T1000 (cell line): ENCODE measurements at regions not wholly inside any gene's neighbourhood (a gene's known extent, or its start where the extent isn't known, plus 50 kb on each side); places are given as distances from the start of the nearest gene placed in this dataset.
"Not testable (repeated sequence)": the region's sequence is repeated elsewhere in the genome, so short reads cannot be mapped to it uniquely, and the experiment has no call there.

ENCODE experiments used
- DNase-seq: peaks from one replicate; lab custom pipeline; 2025; ENCODE audit warnings: mixed read lengths; lab: John Stamatoyannopoulos, UW

DNA sequence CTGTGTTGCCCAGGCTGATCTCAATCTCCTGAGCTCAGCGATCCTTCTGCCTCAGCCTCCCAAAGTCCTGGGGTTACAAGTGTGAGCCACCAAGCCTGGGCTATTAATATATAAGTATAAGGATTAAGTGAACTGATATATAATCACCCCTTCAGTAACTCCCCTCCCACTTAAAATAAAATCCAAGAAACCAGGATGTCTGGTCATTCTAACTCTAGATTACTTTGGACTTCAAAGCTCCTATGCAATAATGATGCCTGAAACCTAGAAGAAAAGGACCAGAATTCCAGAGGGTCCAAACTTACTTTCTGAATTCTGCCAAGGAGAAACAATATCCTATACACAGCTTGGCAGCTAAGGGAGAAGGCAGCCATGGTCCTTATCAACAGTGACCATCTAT is 206.8 kb upstream of the ZNF217 start:
- DNase-seq: no peak

DNA sequence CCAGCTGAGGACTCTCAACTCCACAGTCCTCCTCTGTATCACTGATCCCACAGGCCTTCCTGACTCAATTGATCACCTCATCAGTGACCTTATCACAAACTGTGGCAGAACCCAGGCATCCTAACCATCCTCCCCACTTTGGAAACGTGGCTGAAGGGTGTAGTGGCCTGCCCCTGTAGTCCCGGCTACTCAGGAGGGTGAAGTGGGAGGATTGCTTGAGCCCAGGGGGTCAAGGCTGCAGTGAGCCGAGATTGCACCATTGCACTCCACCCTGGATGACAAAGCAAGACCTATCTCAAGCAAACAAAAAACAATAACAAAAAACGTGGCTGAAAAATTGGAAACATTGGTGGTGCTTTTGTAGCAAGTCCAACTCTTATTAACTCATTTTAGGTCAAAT is 203.4 kb upstream of the ZNF217 start:
- DNase-seq: no peak

DNA sequence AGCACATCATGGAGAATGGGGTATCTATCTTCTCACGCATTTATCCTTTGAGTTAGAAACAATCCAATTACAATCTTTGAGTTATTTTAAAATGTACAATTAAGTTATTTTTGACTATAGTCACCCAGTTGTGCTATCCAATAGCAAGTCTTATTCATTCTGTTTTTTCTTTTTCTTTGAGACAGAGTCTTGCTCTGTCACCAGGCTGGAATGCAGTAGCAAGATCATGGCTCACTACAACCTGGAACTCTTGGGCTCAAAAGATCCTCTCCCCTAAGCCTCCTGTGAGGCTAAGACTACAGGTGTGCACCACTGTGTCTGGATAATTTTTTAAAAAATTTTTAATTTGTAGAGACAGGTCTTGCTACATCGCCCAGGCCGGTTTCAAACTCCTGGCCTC is 201.5 kb upstream of the ZNF217 start:
- no peak for DNase-seq

DNA sequence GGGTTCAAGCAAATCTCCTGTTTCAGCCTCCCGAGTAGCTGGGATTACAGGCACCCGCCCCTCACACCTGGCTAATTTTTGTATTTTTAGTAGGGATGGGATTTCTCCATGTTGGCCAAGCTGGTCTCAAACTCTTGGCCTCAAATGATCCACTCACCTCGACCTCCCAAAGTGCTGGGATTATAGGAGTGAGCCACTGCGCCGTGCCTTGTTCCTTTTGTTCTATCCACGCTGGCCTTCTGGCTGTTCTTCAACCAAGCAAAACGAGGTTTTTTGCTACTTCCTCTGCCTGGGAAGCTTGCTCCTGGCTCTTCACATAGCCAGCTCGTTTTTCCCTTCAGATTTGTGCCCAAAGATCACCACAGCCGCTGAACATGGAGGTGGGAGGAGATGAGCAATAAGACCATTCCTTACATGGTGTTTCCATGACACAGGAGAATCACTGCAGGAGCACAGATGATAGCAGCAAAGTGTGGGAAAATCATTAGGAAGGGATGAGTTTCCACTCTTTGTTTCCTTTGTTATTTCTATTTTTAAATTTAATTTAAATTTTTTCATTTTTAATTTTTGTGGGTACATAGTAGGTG is 201.0 kb upstream of the ZNF217 start:
- no peak for DNase-seq

DNA sequence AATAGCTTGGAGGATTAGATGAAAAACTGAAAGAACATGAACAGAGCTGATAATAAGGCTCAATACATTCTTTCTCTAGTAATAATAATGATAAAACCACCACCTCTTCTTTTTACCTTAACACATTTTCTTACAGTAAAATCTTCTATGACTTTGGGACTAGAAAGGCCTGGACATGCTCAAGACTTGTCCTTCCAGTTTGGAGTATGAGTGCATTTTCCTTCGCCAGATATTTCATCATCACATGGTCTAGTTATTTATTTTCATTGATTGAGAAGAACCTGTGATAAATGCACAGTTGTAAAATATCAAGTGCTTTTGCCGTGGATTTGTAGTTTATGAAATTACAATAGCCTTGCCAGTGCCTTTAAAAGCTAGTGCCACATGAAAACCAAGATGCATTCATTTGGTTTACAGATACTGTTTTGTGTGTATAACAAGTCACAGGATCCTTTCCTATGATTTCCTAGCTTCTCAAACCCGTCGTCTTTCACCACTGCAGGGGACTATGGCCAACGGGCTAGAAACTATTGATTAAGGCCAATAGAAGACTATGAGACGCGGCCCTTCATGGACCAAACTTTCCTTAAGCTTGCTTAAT is 200.2 kb upstream of the ZNF217 start:
- DNase-seq: no peak

DNA sequence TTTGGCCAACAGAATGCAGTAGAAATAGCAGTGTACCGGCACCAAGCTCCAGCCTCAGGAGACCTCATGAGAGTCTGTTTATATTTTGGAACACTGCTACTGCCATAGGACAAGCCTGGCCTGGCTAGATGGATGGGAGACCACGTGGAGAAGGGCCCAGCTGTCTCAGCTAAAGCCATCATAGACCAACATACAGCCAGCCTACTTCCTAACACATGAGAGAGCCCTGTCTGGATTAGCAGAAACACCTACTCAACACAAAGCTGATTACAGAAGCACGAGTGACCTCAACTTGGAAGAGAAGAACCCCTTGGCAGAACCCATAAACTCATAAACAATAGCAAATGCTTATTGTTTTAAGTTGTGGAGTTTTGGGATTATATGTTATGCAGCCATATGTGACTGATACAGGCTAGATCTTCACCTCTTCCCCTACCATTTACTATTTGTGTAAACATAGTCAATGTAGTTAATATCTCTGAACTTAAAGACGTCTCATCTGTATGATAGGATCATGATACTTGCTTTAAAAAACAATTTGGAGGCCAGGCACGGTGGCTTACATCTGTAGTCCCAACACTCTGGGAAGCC is 199.4 kb upstream of the ZNF217 start:
- DNase-seq: no peak

DNA sequence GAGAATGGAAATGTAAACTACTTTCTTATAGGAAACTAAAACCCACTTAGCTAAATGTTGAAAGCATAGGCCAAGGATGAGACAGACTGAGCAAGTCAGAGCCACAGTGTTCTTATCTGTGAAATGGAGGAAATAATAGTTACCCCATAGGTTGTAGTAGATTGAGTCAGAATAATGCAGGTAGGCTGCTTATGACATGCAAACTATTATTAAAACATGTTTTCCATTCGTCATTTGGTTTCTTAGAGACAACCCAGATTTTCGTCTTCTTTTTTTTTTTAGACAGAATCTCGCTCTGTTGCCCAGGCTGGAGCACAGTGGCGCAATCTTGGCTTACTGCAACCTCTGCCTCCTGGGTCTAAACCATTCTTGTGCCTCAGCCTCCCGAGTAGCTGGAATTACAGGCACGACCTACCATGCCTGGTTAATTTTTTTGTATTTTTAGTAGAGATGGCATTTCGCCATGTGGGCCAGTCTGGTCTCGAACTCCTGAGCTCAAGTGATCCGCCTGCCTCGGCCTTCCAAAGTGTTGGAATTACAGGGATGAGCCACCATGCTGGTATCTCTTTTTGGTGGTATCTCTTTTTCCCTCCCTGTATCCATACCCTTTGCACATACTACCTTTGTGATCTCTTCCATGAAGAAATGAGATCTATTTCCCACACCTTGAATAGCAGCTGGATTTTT is 196.5 kb upstream of the ZNF217 start:
- DNase-seq: no peak

DNA sequence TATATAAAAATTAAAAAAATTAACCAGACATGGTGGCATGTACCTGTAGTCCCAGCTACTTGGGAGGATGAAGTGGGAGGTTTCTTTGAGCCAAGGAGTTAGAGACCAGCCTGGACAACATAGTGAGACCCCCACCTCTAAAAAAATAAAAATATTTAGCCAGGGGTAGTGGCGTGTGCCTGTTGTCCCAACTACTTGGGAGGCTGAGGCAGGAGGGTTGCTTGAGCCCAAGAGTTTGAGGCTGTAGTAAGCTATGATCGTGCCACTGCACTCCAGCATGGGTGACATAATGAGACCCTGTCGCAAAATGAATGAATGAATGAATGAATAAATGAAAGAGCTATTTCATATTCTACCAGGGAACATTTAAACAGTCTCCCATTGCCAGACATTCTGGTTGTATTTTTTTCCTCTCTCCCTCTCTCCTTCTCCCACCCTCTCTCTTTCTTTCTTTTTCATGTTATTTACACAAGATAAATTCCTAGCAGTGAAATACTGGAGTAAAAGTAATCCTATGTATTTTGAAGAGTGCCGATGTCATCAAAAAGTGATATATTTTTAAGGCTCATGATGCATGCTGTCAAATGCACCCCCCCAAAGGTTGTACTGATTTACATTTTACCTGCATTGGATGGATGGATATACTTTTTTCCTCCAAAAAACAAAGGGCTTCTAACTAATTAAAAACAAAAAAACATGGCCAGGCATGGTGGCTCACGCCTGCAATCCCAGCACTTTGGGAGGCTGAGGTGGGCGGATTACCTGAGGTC is 194.8 kb upstream of the ZNF217 start:
- no peak for DNase-seq

DNA sequence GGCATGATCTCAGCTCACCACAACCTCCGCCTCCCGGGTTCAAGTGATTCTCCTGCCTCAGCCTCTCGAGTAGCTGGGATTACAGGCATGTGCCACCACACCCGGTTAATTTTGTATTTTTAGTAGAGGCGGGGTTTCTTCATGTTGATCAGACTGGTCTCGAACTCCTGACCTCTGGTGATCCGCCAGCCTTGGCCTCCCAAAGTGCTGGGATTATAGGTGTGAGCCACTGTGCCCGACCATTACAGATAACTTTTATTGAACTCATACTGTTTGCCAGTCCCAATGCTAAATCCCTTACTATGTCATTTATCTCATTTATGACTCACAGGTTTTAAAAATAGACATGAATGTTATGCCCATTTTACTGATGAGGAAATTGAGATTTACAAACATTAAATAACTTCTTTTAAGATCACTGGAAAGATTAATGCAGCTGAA is 193.9 kb upstream of the ZNF217 start:
- DNase-seq: not testable (repeated sequence)

DNA sequence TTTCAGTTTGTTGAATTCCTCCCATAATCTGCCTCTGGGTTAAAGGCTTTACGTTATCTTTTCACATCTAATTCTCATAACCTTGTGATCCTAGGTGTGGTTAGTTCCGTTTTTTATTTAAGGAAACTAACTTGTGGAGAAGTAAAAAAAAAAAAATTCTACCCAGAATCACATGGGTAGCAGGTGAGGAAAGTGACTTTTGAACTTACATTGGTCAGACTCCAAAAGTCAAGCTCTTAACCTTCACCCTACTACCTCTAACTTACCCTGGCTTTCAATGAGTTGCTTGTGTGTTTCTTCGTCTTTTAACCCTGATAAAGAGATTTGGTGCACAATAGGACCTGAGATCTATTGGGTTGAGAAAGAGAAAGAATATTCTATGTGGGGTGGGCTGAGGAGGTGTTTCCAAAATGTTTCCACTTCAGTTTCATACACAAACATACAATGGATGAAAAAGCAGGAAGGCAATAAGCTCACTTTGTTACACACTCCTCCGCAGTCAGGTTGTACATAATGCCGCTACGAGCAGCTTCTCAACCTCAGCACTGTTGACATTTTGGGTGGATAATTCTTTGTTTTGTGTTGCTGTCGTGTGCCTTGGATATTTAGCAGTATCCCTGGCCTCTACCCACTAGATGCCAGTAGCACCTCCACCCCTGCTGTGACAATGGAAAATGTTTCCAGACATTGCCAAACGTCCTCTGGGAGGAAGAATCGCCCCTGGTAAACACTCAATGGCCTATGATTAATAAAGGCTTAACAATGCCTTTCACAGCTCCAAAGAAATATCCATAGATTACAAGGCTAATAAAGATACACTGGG is 193.0 kb upstream of the ZNF217 start:
- no peak for DNase-seq

DNA sequence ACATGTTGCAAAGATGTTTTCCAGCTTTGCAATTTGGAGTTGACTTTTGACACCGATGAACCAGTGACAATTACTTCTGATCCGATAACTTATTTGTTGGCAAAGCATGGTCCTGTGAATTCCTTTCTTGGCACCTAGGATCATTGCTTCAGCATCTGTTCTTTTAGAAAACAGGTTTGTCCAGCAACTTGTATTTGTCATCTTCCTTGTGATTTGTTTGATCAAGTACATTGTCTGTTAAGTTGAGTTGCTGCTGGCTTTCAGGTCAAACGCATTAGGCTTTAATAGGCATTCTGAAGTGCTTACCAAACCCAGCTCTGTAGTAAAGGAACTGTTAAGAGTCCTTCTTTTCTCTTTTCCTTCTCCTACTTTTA is 192.4 kb upstream of the ZNF217 start:
- DNase-seq: no peak

DNA sequence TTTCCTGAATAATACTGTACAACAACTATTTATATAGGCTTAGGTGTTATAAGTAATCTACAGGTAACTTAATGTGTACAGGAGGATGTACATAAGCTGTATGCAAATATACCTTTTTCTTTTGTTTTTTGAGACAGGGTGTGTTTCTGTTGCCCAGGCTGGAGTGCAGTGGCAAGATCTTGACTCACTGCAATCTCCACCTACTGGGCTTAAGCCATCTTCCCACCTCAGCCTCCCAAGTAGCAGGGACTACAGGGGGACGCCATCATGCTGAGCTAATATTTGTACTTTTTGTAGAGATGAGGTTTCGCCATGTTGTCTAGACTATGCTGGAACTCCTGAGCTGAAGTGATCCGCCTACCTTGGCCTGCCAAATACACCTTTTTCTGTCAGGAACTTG is 191.7 kb upstream of the ZNF217 start:
- no peak for DNase-seq

DNA sequence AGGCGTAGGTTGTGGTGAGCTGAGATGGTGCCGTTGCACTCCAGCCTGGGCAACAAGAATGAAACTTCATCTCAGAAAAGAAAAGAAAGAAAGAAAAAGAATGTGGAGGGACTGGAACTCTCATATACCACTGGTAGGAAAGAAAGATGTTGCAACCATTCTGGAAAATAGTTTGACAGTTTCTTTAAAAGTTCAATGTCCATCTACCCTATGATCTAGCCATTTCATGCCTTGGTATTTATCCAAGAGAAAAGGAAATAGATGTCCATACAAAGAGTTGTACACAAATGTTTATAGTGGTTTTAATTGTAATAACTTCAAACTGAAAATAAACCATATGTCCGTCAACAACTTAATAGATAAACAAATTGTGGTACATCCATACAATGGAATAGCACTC is 190.1 kb upstream of the ZNF217 start:
- no peak for DNase-seq

DNA sequence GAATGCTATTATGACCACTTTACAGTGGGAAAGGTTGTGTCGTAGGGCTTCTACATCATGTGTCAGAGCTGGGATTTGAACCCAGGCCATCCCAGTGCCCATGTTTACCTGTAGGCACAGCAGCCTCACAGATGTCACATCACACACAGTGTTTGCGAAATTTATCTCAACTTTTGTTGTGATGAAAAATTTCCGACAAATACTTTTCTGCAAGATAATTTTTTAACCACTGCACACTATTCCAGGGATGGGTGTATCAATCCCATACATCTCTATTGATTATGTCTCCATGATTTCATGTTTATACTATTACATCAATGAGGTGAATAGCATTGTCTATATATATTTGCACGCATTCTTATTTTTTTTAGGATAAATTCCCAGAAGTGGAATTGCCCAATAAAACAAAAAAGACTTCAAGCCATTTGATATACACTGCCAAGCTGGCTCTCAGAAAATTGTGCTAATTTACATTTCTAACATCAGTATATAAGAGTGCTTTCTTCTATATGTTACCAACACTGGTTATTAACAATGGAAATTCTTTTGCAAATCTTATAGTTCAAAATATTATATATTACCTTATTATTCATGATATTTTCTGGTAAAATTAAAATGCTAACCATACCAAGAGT is 189.1 kb upstream of the ZNF217 start:
- no peak for DNase-seq

DNA sequence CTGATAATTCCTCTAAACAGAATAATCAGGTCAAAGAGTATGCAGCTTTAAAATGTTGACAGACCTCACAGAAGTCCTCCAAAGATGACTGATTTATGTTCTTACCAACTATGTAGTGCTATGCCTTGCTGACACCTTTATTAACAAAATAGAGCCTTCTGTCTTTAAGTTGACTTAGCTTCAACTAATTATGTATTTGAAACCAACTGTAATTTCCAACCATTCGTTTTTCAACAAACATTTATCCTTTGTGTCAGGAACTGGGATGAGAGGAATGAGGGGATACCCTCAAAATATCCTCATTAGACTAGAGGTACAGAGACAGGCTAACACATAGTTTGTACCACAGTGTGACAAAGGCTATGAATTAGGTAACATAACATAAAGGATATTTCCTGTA is 186.2 kb upstream of the ZNF217 start:
- DNase-seq: no peak

DNA sequence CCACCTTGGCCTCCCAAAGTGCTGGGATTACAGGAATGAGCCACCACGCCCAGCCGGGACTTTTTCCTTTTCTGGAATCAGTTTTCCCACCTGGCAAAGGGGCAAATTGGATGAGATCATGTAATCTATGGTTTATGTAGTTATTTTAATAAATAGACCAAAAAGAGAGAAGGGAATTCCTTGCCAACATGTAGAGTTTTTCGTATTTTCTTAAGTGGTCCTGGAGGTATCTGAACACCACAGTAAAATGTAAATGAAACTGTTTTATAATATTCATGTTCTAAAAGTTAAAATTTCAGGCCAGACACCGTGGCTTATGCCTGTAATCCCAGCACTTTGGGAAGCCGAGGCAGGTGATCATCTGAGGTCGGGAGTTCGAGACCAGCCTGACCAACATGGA is 185.1 kb upstream of the ZNF217 start:
- no peak for DNase-seq

DNA sequence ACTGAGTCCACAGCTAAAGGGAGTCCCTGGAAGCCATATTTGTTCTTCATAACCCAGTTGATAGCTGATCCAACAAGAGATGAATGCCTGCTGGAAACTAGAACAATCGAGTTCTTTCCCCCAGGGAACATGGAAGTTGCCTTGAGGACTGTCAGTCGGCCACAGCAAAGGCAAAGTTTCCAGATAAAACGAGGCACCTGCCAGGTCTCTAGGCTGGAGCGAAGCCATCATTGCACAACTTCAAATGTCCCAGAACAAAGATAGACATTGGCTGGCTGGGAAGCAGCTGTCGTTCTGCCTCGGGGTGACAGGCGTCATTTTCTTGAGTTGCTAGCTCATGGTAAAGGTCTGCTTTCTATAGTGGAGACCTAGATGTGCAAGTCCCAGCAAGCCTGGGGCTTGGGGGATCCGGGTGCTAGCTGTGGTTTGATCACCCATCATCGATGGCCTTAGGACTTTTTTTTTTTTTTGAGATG is 184.4 kb upstream of the ZNF217 start:
- DNase-seq: no peak

DNA sequence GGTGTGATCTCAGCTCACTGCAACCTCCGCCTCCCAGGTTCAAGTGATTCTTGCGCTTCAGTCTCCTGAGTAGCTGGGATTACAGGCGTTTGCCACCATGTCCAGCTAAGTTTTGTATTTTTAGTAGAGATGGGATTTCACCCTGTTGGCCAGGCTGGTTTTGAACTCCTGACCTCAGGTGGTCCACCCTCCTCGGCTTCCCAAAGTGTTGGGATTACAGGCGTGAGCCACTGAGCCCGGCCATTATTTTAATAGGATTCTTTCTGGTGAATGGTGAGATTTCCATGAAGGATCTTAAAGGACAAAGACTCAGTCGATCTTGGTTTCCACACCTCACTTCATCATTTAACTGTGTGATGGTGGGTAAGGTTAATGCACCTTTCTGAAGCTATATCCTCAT is 183.8 kb upstream of the ZNF217 start:
- not testable (repeated sequence) for DNase-seq

DNA sequence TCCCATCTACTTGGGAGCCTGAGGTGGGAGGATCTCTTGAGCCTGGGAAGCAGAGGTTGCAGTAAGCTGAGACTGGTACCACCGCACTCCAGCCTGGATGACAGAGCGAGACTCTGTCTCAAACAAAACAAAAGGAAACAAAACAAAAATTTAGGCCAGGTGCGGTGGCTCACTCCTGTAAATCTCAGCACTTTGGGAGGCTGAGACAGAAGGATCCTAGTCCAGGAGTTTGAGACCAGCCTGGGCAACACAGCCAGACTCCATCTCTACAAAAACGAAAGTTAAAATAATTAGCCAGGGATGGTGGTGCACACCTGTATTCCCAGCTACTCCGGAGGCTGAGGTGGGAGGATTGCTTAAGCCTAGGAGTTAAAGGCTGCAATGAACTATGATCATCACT is 183.2 kb upstream of the ZNF217 start:
- no peak for DNase-seq

DNA sequence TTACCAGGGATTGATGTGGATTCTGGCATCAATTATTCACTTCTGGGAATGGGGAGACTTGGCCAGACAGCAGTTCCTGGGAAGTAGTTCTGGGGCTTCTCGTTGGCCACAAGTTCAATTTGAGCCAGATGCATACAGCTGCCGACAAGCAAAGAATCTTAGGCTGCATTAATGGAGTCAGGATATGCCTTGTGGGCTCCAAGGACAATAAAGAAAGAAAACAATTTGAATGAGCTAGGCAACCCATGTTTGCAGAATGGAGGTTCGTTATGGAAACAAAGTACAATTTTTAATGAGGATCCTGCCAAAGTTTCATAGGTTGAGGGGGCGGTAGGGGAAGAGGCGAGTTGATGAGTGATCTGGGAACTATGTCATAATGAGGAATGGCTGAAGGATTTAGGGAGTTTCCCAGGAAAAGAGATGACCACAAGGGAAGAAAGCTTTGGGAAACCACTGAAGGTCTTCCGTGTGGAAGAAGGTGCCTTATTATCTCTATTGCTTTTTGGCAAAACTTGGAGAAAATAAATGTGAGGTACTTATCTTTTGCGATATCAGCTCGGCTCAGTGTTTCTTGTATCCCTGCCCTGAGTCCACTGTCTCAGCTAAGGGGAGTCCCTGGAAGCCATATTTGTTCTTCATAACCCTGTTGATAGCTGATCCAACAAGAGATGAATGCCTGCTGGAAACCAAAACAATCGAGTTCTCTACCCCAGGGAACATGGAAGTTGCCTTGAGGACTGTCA is 181.0 kb upstream of the ZNF217 start:
- DNase-seq: peak; percentile 81
